ENCODE measurements at regions not wholly inside any gene's neighbourhood (a gene's known extent, or its start where the extent isn't known, plus 50 kb on each side); places are given as distances from the start of the nearest gene placed in this dataset.
A peak's percentile ranks its signal among the peaks of the same experiment; 100 is the strongest.

DNA sequence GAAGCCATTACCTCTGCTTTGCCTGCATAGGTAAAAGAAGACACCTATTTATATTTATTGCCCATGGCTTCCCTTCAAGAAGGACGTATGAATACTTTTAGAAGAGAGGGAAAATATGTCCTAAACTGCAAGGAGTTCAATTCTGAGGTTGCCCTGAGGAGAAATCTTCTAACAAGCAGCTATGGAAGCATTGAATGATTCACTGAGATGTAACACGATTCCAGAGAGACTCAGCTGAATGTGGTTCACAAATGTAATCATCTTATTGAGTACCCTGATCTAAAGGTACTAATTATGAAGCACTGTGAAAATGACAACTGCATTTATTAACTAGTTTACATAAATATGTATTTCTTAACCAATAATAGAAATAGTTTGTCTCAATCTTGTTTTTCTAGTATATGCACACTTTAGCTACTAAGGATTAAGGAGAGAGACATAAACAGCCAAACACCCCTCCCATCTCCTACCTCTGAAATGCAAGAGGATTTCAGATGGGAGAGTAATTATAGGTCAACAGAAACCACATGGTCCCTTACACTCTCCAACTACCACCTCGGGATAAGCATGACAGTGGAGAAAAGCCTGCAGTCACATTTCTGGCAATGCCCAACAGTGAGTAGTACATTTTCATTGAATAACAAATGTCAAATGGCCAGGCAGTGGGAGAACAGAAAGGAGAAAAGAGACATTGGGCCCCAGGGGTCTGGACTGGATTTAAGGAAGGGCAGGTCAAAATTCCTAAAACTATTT is 506.2 kb upstream of the IL12A start:
- H3K4me1 Mint-ChIP-seq = peaks cover 26% of the 10 kb centered on the region
- Histone ChIP-seq H3K4me3 (no peak overlapping the region), H2AFZ (no peak overlapping the region), H4K20me1 (replicated peaks; ENCODE audit: insufficient read depth) (no peaks in the 10 kb centered on the region), H3K36me3 (ENCODE audit: insufficient read depth) (no peaks in the 10 kb centered on the region), H3K27me3 (ENCODE audit: insufficient read depth) (no peaks in the 10 kb centered on the region), H3K27ac (ENCODE audit: low read depth) (no peak overlapping the region), H3K4me1 (ENCODE audit: insufficient read depth) (peaks cover 12% of the 10 kb centered on the region; the same call in 1 of the 2 replicates), H3K79me2 (replicated peaks; ENCODE audit: insufficient read depth) (no peaks in the 10 kb centered on the region), H3K4me2 (0 out of 2 replicates have a peak overlapping the region, but pooled peaks have one; percentile 14), H3K9me2 (ENCODE audit: insufficient read depth) (no peaks in the 10 kb centered on the region), H3F3A (replicated peaks; ENCODE audit: low read depth) (no peaks in the 10 kb centered on the region)
- peaks cover 7% of the 10 kb centered on the region; the same call in 2 of the 3 replicates for H3K9me3 Mint-ChIP-seq
- H3K4me3 Mint-ChIP-seq = no peak overlapping the region
- H3K36me3 Mint-ChIP-seq (ENCODE audit: low read depth) = peaks cover 5% of the 10 kb centered on the region; the same call in 2 of the 3 replicates
- H3K27ac Mint-ChIP-seq = no peak overlapping the region
- ATAC-seq (peak; percentile 78), DNase-seq (ENCODE audit: low spot score) (peak; percentile 18)
- H3K27me3 Mint-ChIP-seq (ENCODE audit: insufficient read depth, low read depth, poor library complexity) = peaks cover 2% of the 10 kb centered on the region
- TF ChIP-seq EZH2 (IDR thresholded peaks at IDR 0.05; ENCODE audit: low read depth, unreplicated experiment) = no peak
- TF ChIP-seq, protein P1, sequence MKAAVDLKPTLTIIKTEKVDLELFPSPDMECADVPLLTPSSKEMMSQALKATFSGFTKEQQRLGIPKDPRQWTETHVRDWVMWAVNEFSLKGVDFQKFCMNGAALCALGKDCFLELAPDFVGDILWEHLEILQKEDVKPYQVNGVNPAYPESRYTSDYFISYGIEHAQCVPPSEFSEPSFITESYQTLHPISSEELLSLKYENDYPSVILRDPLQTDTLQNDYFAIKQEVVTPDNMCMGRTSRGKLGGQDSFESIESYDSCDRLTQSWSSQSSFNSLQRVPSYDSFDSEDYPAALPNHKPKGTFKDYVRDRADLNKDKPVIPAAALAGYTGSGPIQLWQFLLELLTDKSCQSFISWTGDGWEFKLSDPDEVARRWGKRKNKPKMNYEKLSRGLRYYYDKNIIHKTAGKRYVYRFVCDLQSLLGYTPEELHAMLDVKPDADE (IDR thresholded peaks at IDR 0.05) = no peak
- TF ChIP-seq ZNF331 (CRISPR knock-in tag; IDR thresholded peaks at IDR 0.05; ENCODE audit: low read depth) = no peak
- TF ChIP-seq, protein P2, sequence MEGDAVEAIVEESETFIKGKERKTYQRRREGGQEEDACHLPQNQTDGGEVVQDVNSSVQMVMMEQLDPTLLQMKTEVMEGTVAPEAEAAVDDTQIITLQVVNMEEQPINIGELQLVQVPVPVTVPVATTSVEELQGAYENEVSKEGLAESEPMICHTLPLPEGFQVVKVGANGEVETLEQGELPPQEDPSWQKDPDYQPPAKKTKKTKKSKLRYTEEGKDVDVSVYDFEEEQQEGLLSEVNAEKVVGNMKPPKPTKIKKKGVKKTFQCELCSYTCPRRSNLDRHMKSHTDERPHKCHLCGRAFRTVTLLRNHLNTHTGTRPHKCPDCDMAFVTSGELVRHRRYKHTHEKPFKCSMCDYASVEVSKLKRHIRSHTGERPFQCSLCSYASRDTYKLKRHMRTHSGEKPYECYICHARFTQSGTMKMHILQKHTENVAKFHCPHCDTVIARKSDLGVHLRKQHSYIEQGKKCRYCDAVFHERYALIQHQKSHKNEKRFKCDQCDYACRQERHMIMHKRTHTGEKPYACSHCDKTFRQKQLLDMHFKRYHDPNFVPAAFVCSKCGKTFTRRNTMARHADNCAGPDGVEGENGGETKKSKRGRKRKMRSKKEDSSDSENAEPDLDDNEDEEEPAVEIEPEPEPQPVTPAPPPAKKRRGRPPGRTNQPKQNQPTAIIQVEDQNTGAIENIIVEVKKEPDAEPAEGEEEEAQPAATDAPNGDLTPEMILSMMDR (conservative IDR thresholded peaks at IDR 0.05; ENCODE audit: low read depth in 2 of 2) = no peak
- TF ChIP-seq NANOG (IDR thresholded peaks at IDR 0.05; ENCODE audit: borderline replicate concordance) = no peak
- no peak for TF ChIP-seq JUNB (IDR thresholded peaks at IDR 0.05; ENCODE audit: unreplicated experiment)
- TF ChIP-seq CREB1 (CRISPR knock-in tag; IDR thresholded peaks at IDR 0.05; ENCODE audit: low read depth) = no peak
- TF ChIP-seq, protein P3, sequence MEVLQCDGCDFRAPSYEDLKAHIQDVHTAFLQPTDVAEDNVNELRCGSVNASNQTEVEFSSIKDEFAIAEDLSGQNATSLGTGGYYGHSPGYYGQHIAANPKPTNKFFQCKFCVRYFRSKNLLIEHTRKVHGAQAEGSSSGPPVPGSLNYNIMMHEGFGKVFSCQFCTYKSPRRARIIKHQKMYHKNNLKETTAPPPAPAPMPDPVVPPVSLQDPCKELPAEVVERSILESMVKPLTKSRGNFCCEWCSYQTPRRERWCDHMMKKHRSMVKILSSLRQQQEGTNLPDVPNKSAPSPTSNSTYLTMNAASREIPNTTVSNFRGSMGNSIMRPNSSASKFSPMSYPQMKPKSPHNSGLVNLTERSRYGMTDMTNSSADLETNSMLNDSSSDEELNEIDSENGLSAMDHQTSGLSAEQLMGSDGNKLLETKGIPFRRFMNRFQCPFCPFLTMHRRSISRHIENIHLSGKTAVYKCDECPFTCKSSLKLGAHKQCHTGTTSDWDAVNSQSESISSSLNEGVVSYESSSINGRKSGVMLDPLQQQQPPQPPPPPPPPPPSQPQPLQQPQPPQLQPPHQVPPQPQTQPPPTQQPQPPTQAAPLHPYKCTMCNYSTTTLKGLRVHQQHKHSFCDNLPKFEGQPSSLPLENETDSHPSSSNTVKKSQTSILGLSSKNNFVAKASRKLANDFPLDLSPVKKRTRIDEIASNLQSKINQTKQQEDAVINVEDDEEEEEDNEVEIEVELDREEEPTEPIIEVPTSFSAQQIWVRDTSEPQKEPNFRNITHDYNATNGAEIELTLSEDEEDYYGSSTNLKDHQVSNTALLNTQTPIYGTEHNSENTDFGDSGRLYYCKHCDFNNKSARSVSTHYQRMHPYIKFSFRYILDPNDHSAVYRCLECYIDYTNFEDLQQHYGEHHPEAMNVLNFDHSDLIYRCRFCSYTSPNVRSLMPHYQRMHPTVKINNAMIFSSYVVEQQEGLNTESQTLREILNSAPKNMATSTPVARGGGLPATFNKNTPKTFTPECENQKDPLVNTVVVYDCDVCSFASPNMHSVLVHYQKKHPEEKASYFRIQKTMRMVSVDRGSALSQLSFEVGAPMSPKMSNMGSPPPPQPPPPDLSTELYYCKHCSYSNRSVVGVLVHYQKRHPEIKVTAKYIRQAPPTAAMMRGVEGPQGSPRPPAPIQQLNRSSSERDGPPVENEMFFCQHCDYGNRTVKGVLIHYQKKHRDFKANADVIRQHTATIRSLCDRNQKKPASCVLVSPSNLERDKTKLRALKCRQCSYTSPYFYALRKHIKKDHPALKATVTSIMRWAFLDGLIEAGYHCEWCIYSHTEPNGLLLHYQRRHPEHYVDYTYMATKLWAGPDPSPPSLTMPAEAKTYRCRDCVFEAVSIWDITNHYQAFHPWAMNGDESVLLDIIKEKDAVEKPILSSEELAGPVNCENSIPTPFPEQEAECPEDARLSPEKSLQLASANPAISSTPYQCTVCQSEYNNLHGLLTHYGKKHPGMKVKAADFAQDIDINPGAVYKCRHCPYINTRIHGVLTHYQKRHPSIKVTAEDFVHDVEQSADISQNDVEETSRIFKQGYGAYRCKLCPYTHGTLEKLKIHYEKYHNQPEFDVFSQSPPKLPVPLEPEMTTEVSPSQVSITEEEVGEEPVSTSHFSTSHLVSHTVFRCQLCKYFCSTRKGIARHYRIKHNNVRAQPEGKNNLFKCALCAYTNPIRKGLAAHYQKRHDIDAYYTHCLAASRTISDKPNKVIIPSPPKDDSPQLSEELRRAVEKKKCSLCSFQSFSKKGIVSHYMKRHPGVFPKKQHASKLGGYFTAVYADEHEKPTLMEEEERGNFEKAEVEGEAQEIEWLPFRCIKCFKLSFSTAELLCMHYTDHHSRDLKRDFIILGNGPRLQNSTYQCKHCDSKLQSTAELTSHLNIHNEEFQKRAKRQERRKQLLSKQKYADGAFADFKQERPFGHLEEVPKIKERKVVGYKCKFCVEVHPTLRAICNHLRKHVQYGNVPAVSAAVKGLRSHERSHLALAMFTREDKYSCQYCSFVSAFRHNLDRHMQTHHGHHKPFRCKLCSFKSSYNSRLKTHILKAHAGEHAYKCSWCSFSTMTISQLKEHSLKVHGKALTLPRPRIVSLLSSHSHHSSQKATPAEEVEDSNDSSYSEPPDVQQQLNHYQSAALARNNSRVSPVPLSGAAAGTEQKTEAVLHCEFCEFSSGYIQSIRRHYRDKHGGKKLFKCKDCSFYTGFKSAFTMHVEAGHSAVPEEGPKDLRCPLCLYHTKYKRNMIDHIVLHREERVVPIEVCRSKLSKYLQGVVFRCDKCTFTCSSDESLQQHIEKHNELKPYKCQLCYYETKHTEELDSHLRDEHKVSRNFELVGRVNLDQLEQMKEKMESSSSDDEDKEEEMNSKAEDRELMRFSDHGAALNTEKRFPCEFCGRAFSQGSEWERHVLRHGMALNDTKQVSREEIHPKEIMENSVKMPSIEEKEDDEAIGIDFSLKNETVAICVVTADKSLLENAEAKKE (CRISPR knock-in tag; IDR thresholded peaks at IDR 0.05) = no peak
- TF ChIP-seq, protein P4, sequence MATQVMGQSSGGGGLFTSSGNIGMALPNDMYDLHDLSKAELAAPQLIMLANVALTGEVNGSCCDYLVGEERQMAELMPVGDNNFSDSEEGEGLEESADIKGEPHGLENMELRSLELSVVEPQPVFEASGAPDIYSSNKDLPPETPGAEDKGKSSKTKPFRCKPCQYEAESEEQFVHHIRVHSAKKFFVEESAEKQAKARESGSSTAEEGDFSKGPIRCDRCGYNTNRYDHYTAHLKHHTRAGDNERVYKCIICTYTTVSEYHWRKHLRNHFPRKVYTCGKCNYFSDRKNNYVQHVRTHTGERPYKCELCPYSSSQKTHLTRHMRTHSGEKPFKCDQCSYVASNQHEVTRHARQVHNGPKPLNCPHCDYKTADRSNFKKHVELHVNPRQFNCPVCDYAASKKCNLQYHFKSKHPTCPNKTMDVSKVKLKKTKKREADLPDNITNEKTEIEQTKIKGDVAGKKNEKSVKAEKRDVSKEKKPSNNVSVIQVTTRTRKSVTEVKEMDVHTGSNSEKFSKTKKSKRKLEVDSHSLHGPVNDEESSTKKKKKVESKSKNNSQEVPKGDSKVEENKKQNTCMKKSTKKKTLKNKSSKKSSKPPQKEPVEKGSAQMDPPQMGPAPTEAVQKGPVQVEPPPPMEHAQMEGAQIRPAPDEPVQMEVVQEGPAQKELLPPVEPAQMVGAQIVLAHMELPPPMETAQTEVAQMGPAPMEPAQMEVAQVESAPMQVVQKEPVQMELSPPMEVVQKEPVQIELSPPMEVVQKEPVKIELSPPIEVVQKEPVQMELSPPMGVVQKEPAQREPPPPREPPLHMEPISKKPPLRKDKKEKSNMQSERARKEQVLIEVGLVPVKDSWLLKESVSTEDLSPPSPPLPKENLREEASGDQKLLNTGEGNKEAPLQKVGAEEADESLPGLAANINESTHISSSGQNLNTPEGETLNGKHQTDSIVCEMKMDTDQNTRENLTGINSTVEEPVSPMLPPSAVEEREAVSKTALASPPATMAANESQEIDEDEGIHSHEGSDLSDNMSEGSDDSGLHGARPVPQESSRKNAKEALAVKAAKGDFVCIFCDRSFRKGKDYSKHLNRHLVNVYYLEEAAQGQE (IDR thresholded peaks at IDR 0.05; ENCODE audit: unreplicated experiment) = no peak
- no peak for TF ChIP-seq ZNF114 (CRISPR knock-in tag; IDR thresholded peaks at IDR 0.05)
- TF ChIP-seq STAT1 (IDR thresholded peaks at IDR 0.05; ENCODE audit: unreplicated experiment) = no peak
- no peak for TF ChIP-seq EZH2phosphoT487 (IDR thresholded peaks at IDR 0.05; ENCODE audit: unreplicated experiment)
- no peak for TF ChIP-seq POLR2AphosphoS5 (IDR thresholded peaks at IDR 0.05; ENCODE audit: low read depth)
